ENCODE measurements at regions not wholly inside any gene's neighbourhood (a gene's known extent, or its start where the extent isn't known, plus 50 kb on each side); places are given as distances from the start of the nearest gene placed in this dataset.

GRCh38 chr2:237244976-237245646, 159.4 kb downstream of the COPS8 start:
- peak; percentile 40 for DNase-seq

GRCh38 chr2:237250599-237250998, 163.4 kb downstream of the COL6A3 start:
- DNase-seq, result no peak

DNA sequence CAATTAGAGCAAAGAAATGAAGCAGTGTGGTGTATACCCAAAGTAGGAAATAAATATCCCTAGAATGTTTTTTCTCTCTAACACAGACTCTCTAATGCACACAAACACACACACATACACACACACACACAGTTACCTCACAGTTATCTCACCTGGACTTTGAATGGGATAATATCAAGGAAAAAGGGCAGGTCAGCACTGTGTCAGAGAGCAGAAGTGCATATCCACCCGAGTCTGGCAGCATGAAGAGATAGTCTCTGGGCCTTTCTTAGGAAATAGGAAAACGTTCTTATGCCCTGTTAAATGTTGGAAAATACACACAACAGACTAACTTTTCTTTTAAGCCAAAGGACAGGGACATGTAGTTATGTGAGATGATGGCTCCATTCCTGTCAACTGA, 162.0 kb downstream of the COL6A3 start:
- DNase-seq, result no peak

DNA sequence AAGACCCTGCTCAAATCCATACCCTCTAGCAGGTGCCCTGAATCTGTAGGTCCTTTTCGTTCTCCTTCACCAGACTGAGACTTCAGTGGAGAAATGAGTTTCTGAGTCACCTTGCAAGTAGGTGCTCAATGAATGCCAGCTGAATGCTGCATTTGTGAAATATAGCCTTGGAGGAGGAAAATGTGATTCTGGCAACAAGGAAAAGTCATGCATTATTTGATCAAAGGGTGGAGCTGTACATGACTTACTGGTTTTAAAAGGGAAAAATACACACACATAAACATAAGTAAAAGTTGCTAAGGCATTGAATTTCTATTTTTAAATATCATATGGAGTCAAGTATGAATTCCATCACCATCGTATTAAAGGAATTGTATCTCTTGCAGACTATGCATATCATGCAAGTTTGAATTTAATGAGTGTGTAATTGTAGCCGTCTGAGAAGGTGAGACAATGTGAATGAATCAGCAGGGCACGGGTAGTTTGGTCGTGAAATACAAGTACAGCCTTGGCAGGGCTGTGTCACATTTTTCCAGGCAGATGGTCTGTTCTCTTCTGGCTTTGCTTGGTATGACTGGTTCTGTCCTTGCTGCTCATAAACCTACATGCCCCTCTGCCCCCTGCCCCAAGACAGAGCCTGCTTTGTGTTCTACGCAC, 160.8 kb downstream of the COL6A3 start:
- no peak for DNase-seq

DNA sequence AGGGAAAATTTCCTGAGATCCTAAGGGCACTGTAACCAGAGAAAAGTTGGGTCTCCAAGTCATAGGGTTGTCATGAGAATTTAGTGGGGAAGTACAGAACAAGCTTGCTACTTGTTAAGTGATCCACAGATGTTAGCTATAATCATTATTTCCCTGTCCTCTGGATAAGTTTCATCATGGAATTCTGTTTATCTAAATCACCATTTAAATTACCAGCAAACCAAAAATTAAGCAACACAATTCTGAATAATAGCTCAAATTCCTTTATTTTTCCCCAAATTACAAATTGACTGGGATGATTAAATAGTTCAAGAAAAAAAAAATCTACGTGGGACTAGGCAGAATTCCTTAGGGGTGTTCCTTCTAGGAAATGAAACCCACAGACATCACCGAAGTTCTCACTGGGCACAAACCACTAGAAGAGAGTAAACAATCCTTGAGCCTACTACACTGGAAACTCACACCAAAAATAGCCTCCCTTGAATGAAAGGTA, 159.5 kb downstream of the COL6A3 start:
- DNase-seq, result peak; percentile 80

- DNase-seq, result peak; percentile 94
These were observed 158.9 kb downstream of the COL6A3 start for GRCh38 chr2:237254911-237255578.

GRCh38 chr2:237256887-237257286, 157.1 kb downstream of the COL6A3 start:
- DNase-seq, result peak; percentile 79

GRCh38 chr2:237257471-237257951, 156.5 kb downstream of the COL6A3 start:
- DNase-seq, result peak; percentile 69

DNA sequence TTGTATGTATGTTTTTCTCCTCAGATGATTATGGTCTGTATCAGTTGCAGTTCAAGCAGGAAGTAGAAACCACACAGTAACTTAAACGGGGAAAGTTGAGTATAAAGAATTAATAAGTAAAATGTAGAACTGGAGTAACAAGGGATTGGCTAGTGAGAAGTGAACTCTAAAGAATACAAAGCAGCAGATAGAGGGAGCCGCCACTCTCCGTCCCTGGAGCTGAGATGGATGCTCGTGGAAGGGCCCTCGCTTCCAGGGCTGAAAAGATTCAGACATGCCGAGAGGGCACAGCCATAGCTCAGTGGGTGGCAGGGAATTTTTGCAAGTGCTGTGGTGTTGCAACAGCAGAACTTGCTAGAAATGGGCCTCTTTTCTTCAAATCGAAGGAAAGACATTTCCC, 155.8 kb downstream of the COL6A3 start:
- peak; percentile 78 for DNase-seq

- DNase-seq, result no peak
These were observed 155.3 kb downstream of the COL6A3 start for GRCh38 chr2:237258615-237259014.

- peak; percentile 90 for DNase-seq
These were observed 154.8 kb downstream of the COL6A3 start for GRCh38 chr2:237259201-237259600.

DNA sequence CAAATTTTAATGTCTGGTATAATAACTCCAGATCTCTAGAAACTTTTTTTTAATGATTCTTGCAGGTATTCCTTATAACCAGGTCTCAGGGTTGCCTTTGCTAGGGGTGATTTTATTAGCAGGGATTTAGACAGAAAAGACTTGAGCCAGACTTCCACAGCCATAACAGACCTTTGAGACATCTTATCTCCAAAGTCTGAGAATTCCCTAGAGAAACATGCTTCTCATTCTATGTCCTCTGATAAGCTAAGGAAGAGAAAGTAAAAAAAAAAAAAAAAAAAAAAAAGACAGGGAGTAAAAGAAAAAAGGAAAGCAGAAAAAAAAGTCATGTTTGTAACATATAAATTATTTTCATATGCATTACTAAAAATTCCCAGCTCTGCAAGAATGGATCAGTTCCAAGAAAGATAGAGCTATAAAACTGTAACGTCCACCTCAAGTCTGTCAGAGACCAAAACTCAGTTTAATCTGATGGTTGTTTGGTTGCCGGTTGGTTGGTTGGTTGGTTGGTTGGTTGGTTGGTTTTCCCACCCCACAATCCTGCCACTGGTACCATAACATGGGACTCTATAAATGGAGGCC, 153.8 kb downstream of the COL6A3 start:
- peak; percentile 73 for DNase-seq

DNA sequence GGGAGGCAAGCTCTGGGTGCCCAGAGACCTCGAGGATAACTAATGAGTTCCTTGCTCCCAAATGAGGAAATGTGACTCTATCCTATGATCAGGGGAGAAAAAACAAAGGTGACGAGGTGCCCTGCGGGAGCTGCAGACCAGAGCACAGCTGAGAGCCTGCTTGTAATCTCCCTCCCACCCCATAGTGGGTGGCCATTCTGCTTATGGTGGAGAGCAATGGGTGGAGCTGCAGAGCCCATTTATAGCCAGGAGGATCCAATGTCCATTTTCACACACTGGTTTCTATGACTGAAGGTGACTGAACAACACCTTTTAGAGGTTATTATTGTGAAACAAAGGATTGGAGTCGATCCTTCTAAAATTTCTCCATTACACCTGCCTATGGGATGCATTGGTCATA, 153.3 kb downstream of the COL6A3 start:
- DNase-seq, result no peak

- no peak for DNase-seq
These were observed 152.6 kb downstream of the COL6A3 start for GRCh38 chr2:237261327-237261726.

DNA sequence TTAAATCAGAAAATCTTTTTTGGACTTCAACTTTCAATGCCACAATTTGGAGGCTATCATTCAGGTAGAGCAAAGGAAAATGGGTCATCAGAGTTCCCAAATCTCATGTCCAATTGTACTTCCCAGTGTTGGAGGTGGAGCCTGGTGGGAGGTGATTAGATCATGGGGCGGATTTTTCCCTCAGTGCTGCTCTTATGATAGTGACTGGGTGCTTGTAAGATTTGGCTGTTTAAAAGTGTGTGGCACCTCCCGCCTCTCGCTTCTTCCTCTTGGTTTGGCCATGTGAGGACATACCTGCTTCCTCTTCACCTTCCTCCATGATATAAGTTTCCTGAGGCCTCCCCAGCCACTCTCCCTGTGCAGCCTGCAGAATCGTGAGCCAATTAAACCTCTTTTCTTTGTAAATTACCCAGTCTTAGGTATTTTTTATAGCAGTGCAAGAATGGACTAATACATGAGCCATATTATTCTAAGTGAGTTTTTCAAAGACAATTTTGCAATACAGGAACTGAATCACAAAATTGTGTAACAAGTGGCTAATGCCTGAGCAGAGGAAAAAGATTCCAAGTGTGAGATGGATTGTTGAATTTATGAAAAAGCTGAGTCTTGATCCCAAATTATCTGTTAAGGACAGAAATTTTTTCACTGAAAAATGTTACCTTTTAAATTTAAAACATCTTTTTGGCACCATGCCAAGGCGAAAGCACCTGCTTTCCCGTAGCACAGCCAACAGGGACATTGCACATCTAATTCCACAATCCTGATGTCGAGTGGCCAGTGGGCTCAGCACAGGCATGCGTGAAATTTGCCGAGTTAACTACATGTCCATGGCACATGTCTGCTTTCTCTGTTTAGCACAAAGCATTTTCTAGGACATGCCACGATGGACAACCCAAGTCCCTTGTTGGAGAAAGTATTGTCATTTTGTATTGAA, 150.9 kb downstream of the COL6A3 start:
- DNase-seq, result peak; percentile 84

DNA sequence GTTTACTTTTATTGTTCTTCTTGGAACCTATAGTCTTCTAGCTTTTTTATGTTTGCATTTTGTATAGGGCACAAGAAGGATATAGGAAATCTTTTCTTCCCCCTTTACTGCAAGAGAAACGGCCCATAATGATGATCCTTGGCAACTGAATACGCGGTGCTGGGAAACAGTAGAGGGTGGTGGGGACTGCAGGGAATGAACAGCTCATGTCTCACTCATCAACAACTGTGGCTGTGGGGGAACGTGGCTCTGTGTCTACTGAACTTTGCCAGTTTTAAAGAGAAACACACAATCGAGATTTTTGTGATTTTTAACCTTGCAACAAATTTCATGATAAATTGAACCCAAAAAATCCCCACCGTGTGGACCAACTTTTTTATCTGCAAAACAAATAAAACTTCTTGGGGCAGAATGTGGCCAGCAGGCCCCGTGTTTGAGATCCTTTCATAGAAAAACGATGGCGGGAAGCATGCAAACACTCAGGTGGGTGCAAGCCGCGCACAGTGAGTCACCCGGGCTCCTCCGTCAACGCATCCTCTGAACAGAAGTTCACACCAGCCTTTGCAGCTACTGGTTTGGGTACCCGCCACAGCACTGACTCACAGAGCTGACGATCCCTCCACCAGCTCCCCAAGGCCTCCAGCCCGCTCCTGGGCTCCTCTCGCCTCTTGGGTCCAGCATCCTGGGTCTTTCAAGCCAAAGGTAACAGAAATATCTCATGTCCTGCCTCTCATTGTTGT, 149.3 kb downstream of the COL6A3 start:
- peak; percentile 78 for DNase-seq

- no peak for DNase-seq
These were observed 145.8 kb downstream of the COL6A3 start for GRCh38 chr2:237268004-237268708.

DNA sequence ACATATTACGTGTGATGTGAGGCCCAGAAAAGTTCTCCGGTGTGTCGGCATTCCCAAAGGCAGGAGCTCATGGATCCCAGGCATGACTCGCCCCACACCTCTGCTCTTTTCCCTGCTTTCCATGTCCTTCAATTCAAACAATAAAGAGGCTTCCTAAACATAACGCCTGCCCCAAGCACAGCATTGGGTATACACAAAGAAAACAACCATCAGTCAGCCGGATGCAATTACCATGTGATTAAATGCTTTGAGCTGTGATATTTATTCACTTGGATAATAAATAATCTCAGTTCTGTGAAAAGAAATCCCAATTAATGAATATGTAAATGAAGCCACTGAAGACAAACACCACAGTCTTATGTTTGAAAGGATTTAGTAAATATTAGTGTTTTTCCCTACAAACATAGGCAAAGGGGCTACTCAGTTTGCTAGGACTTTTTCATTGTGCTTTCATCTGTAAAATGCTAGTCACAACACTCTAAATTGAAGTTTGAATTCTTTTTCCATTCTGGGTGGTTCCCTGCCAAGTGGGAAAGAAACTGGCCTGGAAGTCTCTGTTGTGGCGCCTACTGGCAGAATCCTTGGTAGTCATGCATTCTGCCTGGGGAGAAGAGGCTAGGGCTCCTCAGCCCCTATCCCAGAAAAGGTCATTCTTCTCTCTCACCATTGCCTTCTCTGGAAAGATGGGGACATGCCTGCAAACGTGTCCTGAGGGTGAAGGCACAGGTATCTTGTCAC, 144.7 kb downstream of the COL6A3 start:
- DNase-seq, result no peak

- peak; percentile 69 for DNase-seq
These were observed 143.4 kb downstream of the COL6A3 start for GRCh38 chr2:237270520-237270919.

Measured in fibroblast of skin of scalp (primary cell).